DND-41 (cell line): ENCODE measurements at regions not wholly inside any gene's neighbourhood (a gene's known extent, or its start where the extent isn't known, plus 50 kb on each side); places are given as distances from the start of the nearest gene placed in this dataset.

Experiments used
- ATAC-seq: fragments of 200-7000 bp; cut with Tn5 transposase; 3 replicates; pipeline ENCODE4 v1.9.1; 2021; ENCODE audit warnings: low read depth; ENCODE audit not compliant: insufficient read depth
- DNase-seq: peaks from one replicate; pipeline ENCODE4 v3.0.0-alpha.2; 2020
- H2AFZ ChIP-seq: 2 replicates; pipeline ENCODE4 v1.6.0; 2012; ENCODE audit warnings: low read depth, low read length
- H3K27ac ChIP-seq: 2 replicates; pipeline ENCODE4 v1.5.1; 2012; ENCODE audit warnings: low read length, inconsistent platforms
- H3K27me3 ChIP-seq: fragments of 200-600 bp; sonication (generic); 2 replicates; pipeline ENCODE4 v1.6.0; 2012; ENCODE audit warnings: low read length, mild to moderate bottlenecking, inconsistent platforms; ENCODE audit not compliant: insufficient read depth, poor library complexity
- H3K36me3 ChIP-seq: 2 replicates; pipeline ENCODE4 v1.5.1; 2012; ENCODE audit warnings: low read length, inconsistent platforms; ENCODE audit not compliant: insufficient read depth
- H3K4me1 ChIP-seq: 2 replicates; pipeline ENCODE4 v1.5.1; 2012; ENCODE audit warnings: mild to moderate bottlenecking, low read length; ENCODE audit not compliant: insufficient read depth
- H3K4me2 ChIP-seq: 2 replicates; pipeline ENCODE4 v1.6.0; 2012; ENCODE audit warnings: mild to moderate bottlenecking, moderate library complexity, low read length, inconsistent platforms; ENCODE audit not compliant: insufficient read depth
- H3K4me3 ChIP-seq, 2 experiments: fragments of 200-600 bp in 1 of 2; shearing (Covaris generic) in 1 of 2; 2 replicates each; pipeline ENCODE4 v1.5.1; 2012 to 2016; ENCODE audit warnings: inconsistent platforms in 2 of 2, low read length in 2 of 2, mild to moderate bottlenecking in 2 of 2, low read depth in 1 of 2, moderate library complexity in 1 of 2
- H3K79me2 ChIP-seq: 2 replicates; pipeline ENCODE4 v1.6.0; 2012; ENCODE audit warnings: low read length, inconsistent platforms; ENCODE audit not compliant: insufficient read depth
- H3K9ac ChIP-seq: 2 replicates; pipeline ENCODE4 v1.6.0; 2012; ENCODE audit warnings: low read depth, mild to moderate bottlenecking, inconsistent platforms, low read length, moderate library complexity
- H3K9me3 ChIP-seq: 2 replicates; pipeline ENCODE4 v1.5.1; 2012; ENCODE audit warnings: low read length, moderate library complexity, mild to moderate bottlenecking, inconsistent platforms; ENCODE audit not compliant: insufficient read depth, severe bottlenecking
- H4K20me1 ChIP-seq: 2 replicates; pipeline ENCODE4 v1.6.0; 2012; ENCODE audit warnings: low read length; ENCODE audit not compliant: insufficient read depth
- CTCF ChIP-seq: IDR thresholded peaks from 2 replicates; pipeline ENCODE4 v1.5.1; 2012; ENCODE audit warnings: borderline replicate concordance, low read length, moderate library complexity, mild to moderate bottlenecking; ENCODE audit not compliant: poor library complexity, severe bottlenecking; ENCODE audit errors: extremely low read depth
- EZH2 ChIP-seq: IDR thresholded peaks from 3 replicates; pipeline ENCODE4 v1.6.1; 2012; ENCODE audit warnings: borderline replicate concordance, low read depth, mild to moderate bottlenecking, moderate library complexity, low read length, inconsistent platforms; ENCODE audit not compliant: severe bottlenecking

GRCh38 chr6:2426561-2427340 is 181.3 kb upstream of the GMDS start:
- no peaks in the 10 kb centered on the region for H3K36me3 ChIP-seq
- ATAC-seq: no peak
- no peaks in the 10 kb centered on the region for H3K4me1 ChIP-seq
- no peak overlapping the region for H3K4me3 ChIP-seq
- H4K20me1 ChIP-seq: no peaks in the 10 kb centered on the region
- no peak overlapping the region for H3K9ac ChIP-seq
- no peaks in the 10 kb centered on the region for H3K79me2 ChIP-seq
- no peak overlapping the region for H3K4me2 ChIP-seq
- TF ChIP-seq EZH2: no peak
- no peak for TF ChIP-seq CTCF
- no peak for DNase-seq
- H3K9me3 ChIP-seq: no peaks in the 10 kb centered on the region
- no peak overlapping the region for H2AFZ ChIP-seq
- no peak overlapping the region for H3K27ac ChIP-seq
- no peaks in the 10 kb centered on the region for H3K27me3 ChIP-seq

GRCh38 chr6:2416128-2416712 is 170.8 kb upstream of the GMDS start:
- H3K79me2 ChIP-seq: no peaks in the 10 kb centered on the region
- no peaks in the 10 kb centered on the region for H3K36me3 ChIP-seq
- ATAC-seq: no peak
- DNase-seq: no peak
- TF ChIP-seq CTCF (no peak), EZH2 (no peak)
- no peak overlapping the region for H3K4me2 ChIP-seq
- H3K9ac ChIP-seq: no peak overlapping the region
- no peak overlapping the region for H3K27ac ChIP-seq
- H2AFZ ChIP-seq: no peak overlapping the region
- no peaks in the 10 kb centered on the region for H3K4me1 ChIP-seq
- no peak overlapping the region for H3K4me3 ChIP-seq
- H3K27me3 ChIP-seq: no peaks in the 10 kb centered on the region
- H3K9me3 ChIP-seq: no peaks in the 10 kb centered on the region
- no peaks in the 10 kb centered on the region for H4K20me1 ChIP-seq

GRCh38 chr6:2414885-2415547 is 169.6 kb upstream of the GMDS start:
- no peaks in the 10 kb centered on the region for H4K20me1 ChIP-seq
- H3K4me3 ChIP-seq: no peak overlapping the region
- no peaks in the 10 kb centered on the region for H3K4me1 ChIP-seq
- no peak overlapping the region for H3K4me2 ChIP-seq
- H2AFZ ChIP-seq: no peak overlapping the region
- no peaks in the 10 kb centered on the region for H3K36me3 ChIP-seq
- no peaks in the 10 kb centered on the region for H3K9me3 ChIP-seq
- DNase-seq: no peak
- H3K27me3 ChIP-seq: no peaks in the 10 kb centered on the region
- no peaks in the 10 kb centered on the region for H3K79me2 ChIP-seq
- no peak overlapping the region for H3K9ac ChIP-seq
- TF ChIP-seq CTCF (no peak), EZH2 (no peak)
- no peak overlapping the region for H3K27ac ChIP-seq
- no peak for ATAC-seq
